ENCODE measurements at regions not wholly inside any gene's neighbourhood (a gene's known extent, or its start where the extent isn't known, plus 50 kb on each side); places are given as distances from the start of the nearest gene placed in this dataset.

DNA sequence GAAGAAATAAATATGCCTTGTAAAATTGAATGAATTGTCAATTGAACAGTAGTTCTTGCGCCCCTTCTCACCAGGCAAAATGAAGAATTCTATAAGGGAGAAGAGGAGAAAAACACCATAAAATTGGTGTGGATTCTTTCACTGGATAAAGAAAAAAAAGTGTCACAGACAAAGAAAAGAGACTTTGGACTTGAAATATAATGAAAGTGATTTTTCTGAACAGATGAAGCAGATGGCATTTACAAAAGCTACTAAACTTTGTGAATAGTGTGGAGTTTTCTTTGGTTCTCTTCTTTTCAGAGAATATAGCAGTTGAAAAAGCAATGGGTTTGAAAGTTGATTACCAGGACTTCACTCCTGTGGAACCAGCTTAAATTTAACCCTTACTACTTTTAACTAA, 945.7 kb downstream of the DSC3 start (continued):
- TF ChIP-seq, protein P1, sequence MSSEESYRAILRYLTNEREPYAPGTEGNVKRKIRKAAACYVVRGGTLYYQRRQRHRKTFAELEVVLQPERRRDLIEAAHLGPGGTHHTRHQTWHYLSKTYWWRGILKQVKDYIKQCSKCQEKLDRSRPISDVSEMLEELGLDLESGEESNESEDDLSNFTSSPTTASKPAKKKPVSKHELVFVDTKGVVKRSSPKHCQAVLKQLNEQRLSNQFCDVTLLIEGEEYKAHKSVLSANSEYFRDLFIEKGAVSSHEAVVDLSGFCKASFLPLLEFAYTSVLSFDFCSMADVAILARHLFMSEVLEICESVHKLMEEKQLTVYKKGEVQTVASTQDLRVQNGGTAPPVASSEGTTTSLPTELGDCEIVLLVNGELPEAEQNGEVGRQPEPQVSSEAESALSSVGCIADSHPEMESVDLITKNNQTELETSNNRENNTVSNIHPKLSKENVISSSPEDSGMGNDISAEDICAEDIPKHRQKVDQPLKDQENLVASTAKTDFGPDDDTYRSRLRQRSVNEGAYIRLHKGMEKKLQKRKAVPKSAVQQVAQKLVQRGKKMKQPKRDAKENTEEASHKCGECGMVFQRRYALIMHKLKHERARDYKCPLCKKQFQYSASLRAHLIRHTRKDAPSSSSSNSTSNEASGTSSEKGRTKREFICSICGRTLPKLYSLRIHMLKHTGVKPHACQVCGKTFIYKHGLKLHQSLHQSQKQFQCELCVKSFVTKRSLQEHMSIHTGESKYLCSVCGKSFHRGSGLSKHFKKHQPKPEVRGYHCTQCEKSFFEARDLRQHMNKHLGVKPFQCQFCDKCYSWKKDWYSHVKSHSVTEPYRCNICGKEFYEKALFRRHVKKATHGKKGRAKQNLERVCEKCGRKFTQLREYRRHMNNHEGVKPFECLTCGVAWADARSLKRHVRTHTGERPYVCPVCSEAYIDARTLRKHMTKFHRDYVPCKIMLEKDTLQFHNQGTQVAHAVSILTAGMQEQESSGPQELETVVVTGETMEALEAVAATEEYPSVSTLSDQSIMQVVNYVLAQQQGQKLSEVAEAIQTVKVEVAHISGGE (CRISPR knock-in tag; IDR thresholded peaks at IDR 0.05): no peak
- TF ChIP-seq DPF2 (IDR thresholded peaks at IDR 0.05) (no peak), TARDBP (IDR thresholded peaks at IDR 0.05; ENCODE audit: borderline replicate concordance) (no peak), CEBPZ (IDR thresholded peaks at IDR 0.05; ENCODE audit: low read depth, low read length) (no peak), WRNIP1 (IDR thresholded peaks at IDR 0.05; ENCODE audit: borderline replicate concordance, low read depth, low read length) (no peak), POLR2AphosphoS2 (IDR thresholded peaks at IDR 0.05; ENCODE audit: low read depth, low read length) (no peak), KDM1A (IDR thresholded peaks at IDR 0.05; ENCODE audit: borderline replicate concordance) (no peak), E4F1 (IDR thresholded peaks at IDR 0.05; ENCODE audit: borderline replicate concordance, partially characterized antibody) (no peak), ATF7 (IDR thresholded peaks at IDR 0.05; ENCODE audit: low read depth) (no peak), SUZ12 (IDR thresholded peaks at IDR 0.05; ENCODE audit: unreplicated experiment) (no peak), SIN3A (IDR thresholded peaks at IDR 0.05; ENCODE audit: low read depth, low read length) (no peak), PML (IDR thresholded peaks at IDR 0.05; ENCODE audit: low read length) (no peak), POLR2AphosphoS5 (IDR thresholded peaks at IDR 0.05; ENCODE audit: low read length) (no peak)
- TF ChIP-seq, protein P2, sequence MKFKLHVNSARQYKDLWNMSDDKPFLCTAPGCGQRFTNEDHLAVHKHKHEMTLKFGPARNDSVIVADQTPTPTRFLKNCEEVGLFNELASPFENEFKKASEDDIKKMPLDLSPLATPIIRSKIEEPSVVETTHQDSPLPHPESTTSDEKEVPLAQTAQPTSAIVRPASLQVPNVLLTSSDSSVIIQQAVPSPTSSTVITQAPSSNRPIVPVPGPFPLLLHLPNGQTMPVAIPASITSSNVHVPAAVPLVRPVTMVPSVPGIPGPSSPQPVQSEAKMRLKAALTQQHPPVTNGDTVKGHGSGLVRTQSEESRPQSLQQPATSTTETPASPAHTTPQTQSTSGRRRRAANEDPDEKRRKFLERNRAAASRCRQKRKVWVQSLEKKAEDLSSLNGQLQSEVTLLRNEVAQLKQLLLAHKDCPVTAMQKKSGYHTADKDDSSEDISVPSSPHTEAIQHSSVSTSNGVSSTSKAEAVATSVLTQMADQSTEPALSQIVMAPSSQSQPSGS (IDR thresholded peaks at IDR 0.05; ENCODE audit: low read length): no peak
